Mesenchymal stem cell (in vitro differentiated cells and primary cell): ENCODE measurements at regions not wholly inside any gene's neighbourhood (a gene's known extent, or its start where the extent isn't known, plus 50 kb on each side); places are given as distances from the start of the nearest gene placed in this dataset.
A peak's percentile ranks its signal among the peaks of the same experiment; 100 is the strongest.

Source experiments
- DNase-seq: peaks from one replicate; pipeline ENCODE4 v3.0.0-alpha.2; 2013
- H2AFZ ChIP-seq: one replicate; pipeline ENCODE4 v1.6.1; 2013; ENCODE audit warnings: low read depth, mild to moderate bottlenecking, control low read depth, inconsistent platforms, low read length, moderate library complexity
- H2AK5ac ChIP-seq: 2 replicates; pipeline ENCODE4 v1.6.1; 2013; ENCODE audit warnings: low read length, moderate library complexity, mild to moderate bottlenecking, inconsistent platforms; ENCODE audit not compliant: severe bottlenecking
- H2BK120ac ChIP-seq: one replicate; pipeline ENCODE4 v1.6.1; 2013; ENCODE audit warnings: low read depth, mild to moderate bottlenecking, inconsistent platforms, low read length, moderate library complexity
- H2BK12ac ChIP-seq, 2 experiments: one replicate each; pipeline ENCODE4 v1.6.1; 2013; ENCODE audit warnings: inconsistent platforms in 2 of 2, low read length in 2 of 2, mild to moderate bottlenecking in 2 of 2, moderate library complexity in 2 of 2, control low read depth in 1 of 2
- H2BK15ac ChIP-seq: one replicate; pipeline ENCODE4 v1.6.1; 2013; ENCODE audit warnings: mild to moderate bottlenecking, low read depth, inconsistent platforms; ENCODE audit not compliant: poor library complexity, severe bottlenecking
- H2BK5ac ChIP-seq: 2 replicates; pipeline ENCODE4 v1.6.1; 2013; ENCODE audit warnings: low read depth, mild to moderate bottlenecking, low read length, control low read depth, inconsistent platforms; ENCODE audit not compliant: poor library complexity, severe bottlenecking
- H3K14ac ChIP-seq, 2 experiments: one replicate each; pipeline ENCODE4 v1.6.1; 2013; ENCODE audit warnings: inconsistent platforms in 2 of 2, low read length in 2 of 2, control low read depth in 1 of 2, mild to moderate bottlenecking in 1 of 2, moderate library complexity in 1 of 2
- H3K18ac ChIP-seq, 2 experiments: one replicate each; pipeline ENCODE4 v1.6.1; 2013; ENCODE audit warnings: inconsistent platforms in 2 of 2, low read length in 2 of 2, control low read depth in 1 of 2, low read depth in 1 of 2, mild to moderate bottlenecking in 1 of 2
- H3K23ac ChIP-seq, 2 experiments: one replicate each; pipeline ENCODE4 v1.6.1; 2013; ENCODE audit warnings: inconsistent platforms in 2 of 2, low read length in 2 of 2, mild to moderate bottlenecking in 2 of 2, moderate library complexity in 2 of 2, control low read depth in 1 of 2
- H3K27ac ChIP-seq: 2 replicates; pipeline ENCODE4 v1.5.1; 2013; ENCODE audit warnings: mild to moderate bottlenecking, moderate library complexity, low read length, control low read depth, inconsistent platforms; ENCODE audit not compliant: poor library complexity, severe bottlenecking
- H3K27me3 ChIP-seq, 2 experiments: 2 replicates each; pipeline versions ENCODE4 v1.6.1 to v1.7.0; 2013; ENCODE audit warnings: low read length in 2 of 2, mild to moderate bottlenecking in 2 of 2, moderate library complexity in 2 of 2, control low read depth in 1 of 2, inconsistent platforms in 1 of 2; ENCODE audit not compliant: control insufficient read depth in 1 of 2, insufficient read depth in 1 of 2
- H3K36me3 ChIP-seq, 2 experiments: 2 replicates each; pipeline versions ENCODE4 v1.6.1 to v1.7.0; 2013; ENCODE audit warnings: low read length in 2 of 2, control low read depth in 1 of 2, inconsistent platforms in 1 of 2, low read depth in 1 of 2, mild to moderate bottlenecking in 1 of 2; ENCODE audit not compliant: insufficient read depth in 2 of 2, control insufficient read depth in 1 of 2
- H3K4ac ChIP-seq, 2 experiments: one replicate each; pipeline ENCODE4 v1.6.1; 2013; ENCODE audit warnings: inconsistent platforms in 2 of 2, low read length in 2 of 2, mild to moderate bottlenecking in 2 of 2, moderate library complexity in 2 of 2, control low read depth in 1 of 2, low read depth in 1 of 2
- H3K4me1 ChIP-seq: 2 replicates; pipeline ENCODE4 v1.6.1; 2013; ENCODE audit warnings: low read depth, low read length, control low read depth; ENCODE audit not compliant: control insufficient read depth, insufficient read depth
- H3K4me2 ChIP-seq: 2 replicates; pipeline ENCODE4 v1.6.1; 2013; ENCODE audit warnings: low read length, mild to moderate bottlenecking, inconsistent platforms; ENCODE audit not compliant: poor library complexity, severe bottlenecking
- H3K4me3 ChIP-seq, 2 experiments: 2 replicates each; pipeline versions ENCODE4 v1.5.1 to v1.7.0; 2013; ENCODE audit warnings: low read length in 2 of 2, mild to moderate bottlenecking in 2 of 2, control low read depth in 1 of 2, low read depth in 1 of 2; ENCODE audit not compliant: insufficient read depth in 1 of 2
- H3K79me1 ChIP-seq: replicated peaks from 2 replicates; pipeline ENCODE4 v1.6.1; 2013; ENCODE audit warnings: mild to moderate bottlenecking, control low read depth, low read length, inconsistent platforms; ENCODE audit not compliant: poor library complexity, severe bottlenecking
- H3K9ac ChIP-seq: 2 replicates; pipeline ENCODE4 v1.7.0; 2013; ENCODE audit warnings: mild to moderate bottlenecking, low read length, moderate library complexity
- H3K9me3 ChIP-seq: 2 replicates; pipeline ENCODE4 v1.7.0; 2013; ENCODE audit warnings: mild to moderate bottlenecking, low read length; ENCODE audit not compliant: control insufficient read depth
- H4K8ac ChIP-seq: one replicate; pipeline ENCODE4 v1.6.1; 2013; ENCODE audit warnings: inconsistent platforms, mild to moderate bottlenecking, low read length, moderate library complexity
- H4K91ac ChIP-seq: one replicate; pipeline ENCODE4 v1.6.1; 2013; ENCODE audit warnings: mild to moderate bottlenecking, low read length, inconsistent platforms
- WGBS: methylation state at CpG from one replicate; pipeline ENCODE4 v1.1.7; 2013; ENCODE audit warnings: mixed read lengths; 5-methylcytosine and 5-hydroxymethylcytosine counted together

GRCh38 chr14:54127526-54127925 is 170.9 kb upstream of the BMP4 start:
- Histone ChIP-seq H3K79me1 (no peaks in the 10 kb centered on the region), H4K8ac (no peak overlapping the region), H3K9me3 (no peaks in the 10 kb centered on the region), H3K4me3 (no peak overlapping the region), H2BK120ac (no peak overlapping the region), H3K14ac (no peak overlapping the region), H3K4me1 (no peaks in the 10 kb centered on the region), H3K23ac (no peak overlapping the region), H3K18ac (no peak overlapping the region), H2AFZ (no peak overlapping the region), H4K91ac (no peak overlapping the region), H2BK12ac (no peak overlapping the region), H3K4ac (no peak overlapping the region), H2BK5ac (no peak overlapping the region), H3K27me3 (no peaks in the 10 kb centered on the region), H3K27ac (no peak overlapping the region), H3K9ac (no peak overlapping the region), H2BK15ac (no peak overlapping the region), H2AK5ac (no peak overlapping the region), H3K36me3 (no peaks in the 10 kb centered on the region), H3K4me2 (no peak overlapping the region)
- no peak for DNase-seq
- 44% methylated on average over 2 of the region's 2 CpGs for WGBS

DNA sequence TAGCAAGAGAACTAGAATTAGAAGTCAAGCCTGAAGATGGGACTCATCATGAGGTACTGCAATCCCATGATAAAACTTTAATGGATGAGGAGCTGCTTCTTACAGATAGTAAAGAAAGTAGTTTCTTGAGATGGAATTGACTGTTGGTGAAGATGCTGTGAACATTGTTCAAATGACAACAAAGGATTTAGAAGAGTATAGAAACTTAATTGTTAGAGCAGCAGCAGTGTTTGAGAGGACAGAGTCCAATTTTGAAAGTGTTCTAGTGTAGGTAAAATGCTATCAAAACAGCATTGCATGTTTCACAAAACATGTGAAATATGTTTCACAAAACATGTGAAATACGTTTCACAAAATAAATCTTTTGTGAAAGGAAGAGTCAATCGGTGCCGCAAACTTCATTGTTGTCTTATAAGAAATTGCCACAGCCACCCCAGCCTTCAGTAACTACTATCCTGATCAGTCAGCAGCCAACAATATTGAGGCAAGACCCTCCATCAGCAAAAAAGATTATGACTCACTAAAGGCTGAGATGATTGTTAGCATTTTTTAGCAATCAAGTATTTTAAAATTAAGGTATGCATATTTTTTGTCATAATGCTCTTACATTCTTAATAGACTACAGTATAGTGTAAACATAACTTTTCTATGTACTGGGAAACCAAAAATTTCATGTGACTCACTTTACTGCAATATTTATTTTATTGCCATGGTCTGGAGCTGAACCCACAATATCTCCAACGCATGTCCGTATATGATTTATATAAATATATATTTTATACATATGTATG is 173.4 kb upstream of the BMP4 start:
- Histone ChIP-seq H3K4ac (no peak overlapping the region), H3K23ac (no peak overlapping the region), H3K36me3 (no peaks in the 10 kb centered on the region), H3K18ac (no peak overlapping the region), H2AK5ac (no peak overlapping the region), H3K9ac (no peak overlapping the region), H3K27me3 (no peaks in the 10 kb centered on the region), H3K27ac (no peak overlapping the region), H4K91ac (no peak overlapping the region), H3K4me3 (no peak overlapping the region), H3K9me3 (no peaks in the 10 kb centered on the region), H3K4me1 (peaks cover 4% of the 10 kb centered on the region), H2BK5ac (no peak overlapping the region), H2AFZ (no peak overlapping the region), H3K4me2 (no peak overlapping the region), H4K8ac (no peak overlapping the region), H2BK15ac (no peak overlapping the region), H2BK12ac (no peak overlapping the region), H3K79me1 (no peaks in the 10 kb centered on the region), H2BK120ac (no peak overlapping the region), H3K14ac (no peak overlapping the region)
- no peak for DNase-seq
- 67% methylated on average over 3 of the region's 5 CpGs for WGBS

- Histone ChIP-seq H2BK12ac (no peak overlapping the region), H3K14ac (no peak overlapping the region), H3K79me1 (no peaks in the 10 kb centered on the region), H2BK5ac (no peak overlapping the region), H2AK5ac (no peak overlapping the region), H2BK120ac (no peak overlapping the region), H3K9me3 (no peaks in the 10 kb centered on the region), H3K27ac (no peak overlapping the region), H3K18ac (no peak overlapping the region), H2AFZ (no peak overlapping the region), H3K4me3 (no peak overlapping the region), H4K8ac (no peak overlapping the region), H3K36me3 (no peaks in the 10 kb centered on the region), H3K4me1 (peaks cover 5% of the 10 kb centered on the region), H3K27me3 (no peaks in the 10 kb centered on the region), H3K9ac (no peak overlapping the region), H2BK15ac (no peak overlapping the region), H4K91ac (no peak overlapping the region), H3K4me2 (no peak overlapping the region), H3K4ac (no peak overlapping the region), H3K23ac (no peak overlapping the region)
- WGBS, result 92% methylated on average over 1 of the region's 3 CpGs
- DNase-seq, result no peak
These were observed 175.9 kb upstream of the BMP4 start for GRCh38 chr14:54132496-54132895.

GRCh38 chr14:54133896-54134295 is 177.3 kb upstream of the BMP4 start:
- Histone ChIP-seq H2BK5ac (no peak overlapping the region), H4K8ac (no peak overlapping the region), H3K4me3 (no peak overlapping the region), H3K36me3 (no peaks in the 10 kb centered on the region), H3K4ac (no peak overlapping the region), H2BK12ac (peak overlapping the region in 1 of 2 experiments; percentile 21), H2AK5ac (no peak overlapping the region), H3K79me1 (no peaks in the 10 kb centered on the region), H2BK120ac (no peak overlapping the region), H3K4me1 (peaks cover 5% of the 10 kb centered on the region), H3K4me2 (no peak overlapping the region), H2BK15ac (no peak overlapping the region), H3K9me3 (no peaks in the 10 kb centered on the region), H3K18ac (no peak overlapping the region), H2AFZ (no peak overlapping the region), H3K9ac (no peak overlapping the region), H3K27me3 (no peaks in the 10 kb centered on the region), H3K23ac (no peak overlapping the region), H4K91ac (no peak overlapping the region), H3K14ac (no peak overlapping the region), H3K27ac (peak overlapping the region; percentile 25)
- peak; percentile 37 for DNase-seq
- 85% methylated on average over 2 of the region's 3 CpGs for WGBS
